ENCODE measurements at regions not wholly inside any gene's neighbourhood (a gene's known extent, or its start where the extent isn't known, plus 50 kb on each side); places are given as distances from the start of the nearest gene placed in this dataset.

- no peaks in the 10 kb centered on the region for H3K4me1 Mint-ChIP-seq (ENCODE audit: low read depth)
- H3K4me3 Mint-ChIP-seq, result no peak overlapping the region
These were observed 156.4 kb downstream of the FAM181B start for GRCh38 chr11:82577246-82577645.

GRCh38 chr11:82560836-82561235 is 172.8 kb downstream of the FAM181B start:
- DNase-seq (ENCODE audit: low spot score), result no peak
- Mint-ChIP-seq H3K36me3 (ENCODE audit: low read depth) (no peaks in the 10 kb centered on the region), H3K4me1 (ENCODE audit: low read depth) (peaks cover 2% of the 10 kb centered on the region), H3K9me3 (no peaks in the 10 kb centered on the region), H3K4me3 (no peak overlapping the region), H3K27me3 (ENCODE audit: low read depth) (no peaks in the 10 kb centered on the region), H3K27ac (no peak overlapping the region)

More at GRCh38 chr11:82577246-82577645, 156.4 kb downstream of the FAM181B start:
- no peak overlapping the region for H3K27ac Mint-ChIP-seq
- H3K36me3 Mint-ChIP-seq (ENCODE audit: low read depth), result no peaks in the 10 kb centered on the region
- H3K27me3 Mint-ChIP-seq (ENCODE audit: low read depth), result no peaks in the 10 kb centered on the region
- DNase-seq (ENCODE audit: low spot score), result no peak
- no peaks in the 10 kb centered on the region for H3K9me3 Mint-ChIP-seq

- Mint-ChIP-seq H3K4me3 (no peak overlapping the region), H3K36me3 (ENCODE audit: low read depth) (no peaks in the 10 kb centered on the region), H3K27me3 (ENCODE audit: low read depth) (no peaks in the 10 kb centered on the region), H3K4me1 (ENCODE audit: low read depth) (peaks cover 2% of the 10 kb centered on the region), H3K27ac (no peak overlapping the region), H3K9me3 (no peaks in the 10 kb centered on the region)
- DNase-seq (ENCODE audit: low spot score), result no peak
These were observed 174.1 kb downstream of the FAM181B start for GRCh38 chr11:82559609-82560008.

- Mint-ChIP-seq H3K4me1 (ENCODE audit: low read depth) (peaks cover 2% of the 10 kb centered on the region), H3K36me3 (ENCODE audit: low read depth) (no peaks in the 10 kb centered on the region), H3K27me3 (ENCODE audit: low read depth) (no peaks in the 10 kb centered on the region), H3K9me3 (no peaks in the 10 kb centered on the region), H3K27ac (no peak overlapping the region), H3K4me3 (no peak overlapping the region)
- DNase-seq (ENCODE audit: low spot score), result no peak
These were observed 176.4 kb downstream of the FAM181B start for GRCh38 chr11:82557274-82557673.

GRCh38 chr11:82556210-82556609 is 177.5 kb downstream of the FAM181B start:
- Mint-ChIP-seq H3K27me3 (ENCODE audit: low read depth) (no peaks in the 10 kb centered on the region), H3K4me3 (no peak overlapping the region)
- DNase-seq (ENCODE audit: low spot score), result no peak

GRCh38 chr11:82546661-82547557 is 186.8 kb downstream of the FAM181B start:
- no peaks in the 10 kb centered on the region for H3K27me3 Mint-ChIP-seq (ENCODE audit: low read depth)
- no peak overlapping the region for H3K27ac Mint-ChIP-seq
- no peak for DNase-seq (ENCODE audit: low spot score)
- no peak overlapping the region for H3K4me3 Mint-ChIP-seq
- no peaks in the 10 kb centered on the region for H3K36me3 Mint-ChIP-seq (ENCODE audit: low read depth)
- no peaks in the 10 kb centered on the region for H3K4me1 Mint-ChIP-seq (ENCODE audit: low read depth)
- H3K9me3 Mint-ChIP-seq, result no peaks in the 10 kb centered on the region

More at GRCh38 chr11:82556210-82556609, 177.5 kb downstream of the FAM181B start:
- Mint-ChIP-seq H3K9me3 (no peaks in the 10 kb centered on the region), H3K36me3 (ENCODE audit: low read depth) (no peaks in the 10 kb centered on the region), H3K27ac (no peak overlapping the region), H3K4me1 (ENCODE audit: low read depth) (peaks cover 2% of the 10 kb centered on the region)

- Mint-ChIP-seq H3K36me3 (ENCODE audit: low read depth) (no peaks in the 10 kb centered on the region), H3K4me1 (ENCODE audit: low read depth) (no peaks in the 10 kb centered on the region), H3K27ac (no peak overlapping the region), H3K9me3 (no peaks in the 10 kb centered on the region), H3K4me3 (no peak overlapping the region), H3K27me3 (ENCODE audit: low read depth) (no peaks in the 10 kb centered on the region)
- DNase-seq (ENCODE audit: low spot score), result no peak
These were observed 194.0 kb downstream of the FAM181B start for GRCh38 chr11:82539669-82540068.

GRCh38 chr11:82536706-82537105 is 197.0 kb downstream of the FAM181B start:
- no peak overlapping the region for H3K4me3 Mint-ChIP-seq
- H3K27ac Mint-ChIP-seq, result no peak overlapping the region

GRCh38 chr11:82533628-82534327 is 199.9 kb downstream of the FAM181B start:
- Mint-ChIP-seq H3K36me3 (ENCODE audit: low read depth) (no peaks in the 10 kb centered on the region), H3K4me3 (no peak overlapping the region), H3K4me1 (ENCODE audit: low read depth) (no peaks in the 10 kb centered on the region), H3K9me3 (no peaks in the 10 kb centered on the region), H3K27me3 (ENCODE audit: low read depth) (no peaks in the 10 kb centered on the region), H3K27ac (no peak overlapping the region)
- no peak for DNase-seq (ENCODE audit: low spot score)

More at GRCh38 chr11:82536706-82537105, 197.0 kb downstream of the FAM181B start:
- H3K36me3 Mint-ChIP-seq (ENCODE audit: low read depth), result no peaks in the 10 kb centered on the region
- H3K4me1 Mint-ChIP-seq (ENCODE audit: low read depth), result no peaks in the 10 kb centered on the region
- H3K27me3 Mint-ChIP-seq (ENCODE audit: low read depth), result no peaks in the 10 kb centered on the region
- H3K9me3 Mint-ChIP-seq, result no peaks in the 10 kb centered on the region
- no peak for DNase-seq (ENCODE audit: low spot score)

- H3K9me3 Mint-ChIP-seq, result no peaks in the 10 kb centered on the region
- no peak overlapping the region for H3K4me3 Mint-ChIP-seq
- H3K36me3 Mint-ChIP-seq (ENCODE audit: low read depth), result no peaks in the 10 kb centered on the region
- no peaks in the 10 kb centered on the region for H3K4me1 Mint-ChIP-seq (ENCODE audit: low read depth)
- H3K27me3 Mint-ChIP-seq (ENCODE audit: low read depth), result no peaks in the 10 kb centered on the region
- DNase-seq (ENCODE audit: low spot score), result no peak
- no peak overlapping the region for H3K27ac Mint-ChIP-seq
These were observed 203.7 kb downstream of the FAM181B start for GRCh38 chr11:82529936-82530335.

GRCh38 chr11:82527081-82527584 is 206.5 kb downstream of the FAM181B start:
- Mint-ChIP-seq H3K36me3 (ENCODE audit: low read depth) (no peaks in the 10 kb centered on the region), H3K4me1 (ENCODE audit: low read depth) (no peaks in the 10 kb centered on the region), H3K9me3 (no peaks in the 10 kb centered on the region), H3K27ac (no peak overlapping the region), H3K4me3 (no peak overlapping the region), H3K27me3 (ENCODE audit: low read depth) (no peaks in the 10 kb centered on the region)
- no peak for DNase-seq (ENCODE audit: low spot score)

- Mint-ChIP-seq H3K27ac (no peak overlapping the region), H3K9me3 (no peaks in the 10 kb centered on the region), H3K4me1 (ENCODE audit: low read depth) (no peaks in the 10 kb centered on the region), H3K4me3 (no peak overlapping the region), H3K36me3 (ENCODE audit: low read depth) (no peaks in the 10 kb centered on the region), H3K27me3 (ENCODE audit: low read depth) (no peaks in the 10 kb centered on the region)
- DNase-seq (ENCODE audit: low spot score), result no peak
These were observed 210.5 kb downstream of the FAM181B start for GRCh38 chr11:82523141-82523540.

- no peaks in the 10 kb centered on the region for H3K27me3 Mint-ChIP-seq (ENCODE audit: low read depth)
- H3K9me3 Mint-ChIP-seq, result no peaks in the 10 kb centered on the region
- H3K4me3 Mint-ChIP-seq, result no peak overlapping the region
- H3K36me3 Mint-ChIP-seq (ENCODE audit: low read depth), result no peaks in the 10 kb centered on the region
- no peak for DNase-seq (ENCODE audit: low spot score)
- H3K27ac Mint-ChIP-seq, result no peak overlapping the region
- H3K4me1 Mint-ChIP-seq (ENCODE audit: low read depth), result no peaks in the 10 kb centered on the region
These were observed 212.2 kb downstream of the FAM181B start for GRCh38 chr11:82521427-82521826.

GRCh38 chr11:82507288-82507687 is 226.4 kb downstream of the FAM181B start:
- DNase-seq (ENCODE audit: low spot score), result no peak
- Mint-ChIP-seq H3K4me3 (no peak overlapping the region), H3K9me3 (no peaks in the 10 kb centered on the region), H3K4me1 (ENCODE audit: low read depth) (no peaks in the 10 kb centered on the region), H3K36me3 (ENCODE audit: low read depth) (no peaks in the 10 kb centered on the region), H3K27me3 (ENCODE audit: low read depth) (no peaks in the 10 kb centered on the region), H3K27ac (no peak overlapping the region)

All from T-helper 2 cell treated with Interferon-gamma antibody and Interleukin-4, amounts not matched to agents 5 μg/mL and 100 μg/mL, for 36 hours (primary cell).